SH-SY5Y (cell line): ENCODE measurements at regions not wholly inside any gene's neighbourhood (a gene's known extent, or its start where the extent isn't known, plus 50 kb on each side); places are given as distances from the start of the nearest gene placed in this dataset.

Experiments
- GATA2 ChIP-seq: IDR thresholded peaks from 2 replicates; pipeline ENCODE4 v1.6.1; 2011; ENCODE audit warnings: mild to moderate bottlenecking, low read depth, low read length
- GATA3 ChIP-seq: IDR thresholded peaks from 2 replicates; pipeline ENCODE4 v1.6.1; 2011; ENCODE audit warnings: low read depth, mild to moderate bottlenecking, low read length, moderate library complexity

GRCh38 chr7:45367026-45367425 lies 207.1 kb upstream of the ADCY1 start:
- TF ChIP-seq GATA2, result no peak
- no peak for TF ChIP-seq GATA3
